Fibroblast of mammary gland (primary cell): ENCODE measurements at regions not wholly inside any gene's neighbourhood (a gene's known extent, or its start where the extent isn't known, plus 50 kb on each side); places are given as distances from the start of the nearest gene placed in this dataset.

Source experiments
- DNase-seq: peaks from one replicate; pipeline ENCODE4 v3.0.0-alpha.2; 2010; ENCODE audit warnings: low read depth
- H3K4me3 ChIP-seq: 2 replicates; pipeline ENCODE4 v1.5.1; 2011; ENCODE audit warnings: low read depth, mild to moderate bottlenecking, low read length, moderate library complexity; ENCODE audit not compliant: control insufficient read depth
- CTCF ChIP-seq: conservative IDR thresholded peaks from 2 replicates; pipeline ENCODE4 v1.5.1; 2011; ENCODE audit warnings: low read depth, low read length, inconsistent platforms; ENCODE audit not compliant: control insufficient read depth, insufficient read depth

GRCh38 chr21:22280851-22281250, 1282.6 kb downstream of the NCAM2 start:
- TF ChIP-seq CTCF = no peak
- DNase-seq = no peak
- H3K4me3 ChIP-seq = no peak overlapping the region

GRCh38 chr21:22288885-22289499, 1290.8 kb downstream of the NCAM2 start:
- H3K4me3 ChIP-seq = no peak overlapping the region
- no peak for TF ChIP-seq CTCF
- no peak for DNase-seq

GRCh38 chr21:22292144-22292543, 1293.9 kb downstream of the NCAM2 start:
- no peak for TF ChIP-seq CTCF
- no peak overlapping the region for H3K4me3 ChIP-seq
- no peak for DNase-seq

GRCh38 chr21:22297575-22297974, 1299.4 kb downstream of the NCAM2 start:
- H3K4me3 ChIP-seq = no peak overlapping the region
- no peak for DNase-seq
- no peak for TF ChIP-seq CTCF

GRCh38 chr21:22311741-22312462, 1313.7 kb downstream of the NCAM2 start:
- H3K4me3 ChIP-seq = no peak overlapping the region
- DNase-seq = no peak
- TF ChIP-seq CTCF = no peak

- TF ChIP-seq CTCF = no peak
- H3K4me3 ChIP-seq = no peak overlapping the region
- DNase-seq = no peak
Observed at GRCh38 chr21:22314963-22315362, 1316.8 kb downstream of the NCAM2 start.

- no peak overlapping the region for H3K4me3 ChIP-seq
- no peak for TF ChIP-seq CTCF
- no peak for DNase-seq
Observed at GRCh38 chr21:22319435-22319834, 1321.2 kb downstream of the NCAM2 start.
